ENCODE measurements at regions not wholly inside any gene's neighbourhood (a gene's known extent, or its start where the extent isn't known, plus 50 kb on each side); places are given as distances from the start of the nearest gene placed in this dataset.

- Histone ChIP-seq H3K79me2 (ENCODE audit: control insufficient read depth, insufficient read depth, low read length) (no peaks in the 10 kb centered on the region), H3K36me3 (ENCODE audit: control insufficient read depth, insufficient read depth, low read length) (no peaks in the 10 kb centered on the region), H3K4me1 (ENCODE audit: control insufficient read depth, extremely low read depth, insufficient read depth, low read length) (no peaks in the 10 kb centered on the region), H3K27ac (ENCODE audit: insufficient read depth, low read length) (no peak overlapping the region), H4K20me1 (ENCODE audit: control insufficient read depth, extremely low read depth, insufficient read depth, low read length) (no peaks in the 10 kb centered on the region), H3K9me3 (ENCODE audit: control insufficient read depth, insufficient read depth, low read depth, low read length) (no peaks in the 10 kb centered on the region), H2AFZ (ENCODE audit: low read length) (no peak overlapping the region), H3K27me3 (ENCODE audit: control insufficient read depth, insufficient read depth, low read length) (no peaks in the 10 kb centered on the region), H3K4me2 (ENCODE audit: extremely low read depth, insufficient read depth, low read length) (no peak overlapping the region), H3K9ac (ENCODE audit: insufficient read depth, low read length) (no peak overlapping the region), H3K4me3 (replicated peaks in 1 of 4; ENCODE audit: control extremely low read depth in 1 of 4, insufficient read depth in 1 of 4, low read depth in 3 of 4, low read length in 4 of 4) (no peak overlapping the region)
- no peak for DNase-seq (ENCODE audit: low read depth in 2 of 2)
- TF ChIP-seq, protein P1, sequence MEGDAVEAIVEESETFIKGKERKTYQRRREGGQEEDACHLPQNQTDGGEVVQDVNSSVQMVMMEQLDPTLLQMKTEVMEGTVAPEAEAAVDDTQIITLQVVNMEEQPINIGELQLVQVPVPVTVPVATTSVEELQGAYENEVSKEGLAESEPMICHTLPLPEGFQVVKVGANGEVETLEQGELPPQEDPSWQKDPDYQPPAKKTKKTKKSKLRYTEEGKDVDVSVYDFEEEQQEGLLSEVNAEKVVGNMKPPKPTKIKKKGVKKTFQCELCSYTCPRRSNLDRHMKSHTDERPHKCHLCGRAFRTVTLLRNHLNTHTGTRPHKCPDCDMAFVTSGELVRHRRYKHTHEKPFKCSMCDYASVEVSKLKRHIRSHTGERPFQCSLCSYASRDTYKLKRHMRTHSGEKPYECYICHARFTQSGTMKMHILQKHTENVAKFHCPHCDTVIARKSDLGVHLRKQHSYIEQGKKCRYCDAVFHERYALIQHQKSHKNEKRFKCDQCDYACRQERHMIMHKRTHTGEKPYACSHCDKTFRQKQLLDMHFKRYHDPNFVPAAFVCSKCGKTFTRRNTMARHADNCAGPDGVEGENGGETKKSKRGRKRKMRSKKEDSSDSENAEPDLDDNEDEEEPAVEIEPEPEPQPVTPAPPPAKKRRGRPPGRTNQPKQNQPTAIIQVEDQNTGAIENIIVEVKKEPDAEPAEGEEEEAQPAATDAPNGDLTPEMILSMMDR (conservative IDR thresholded peaks at IDR 0.05 in 1 of 2, IDR thresholded peaks at IDR 0.05 in 1 of 2; ENCODE audit: low read depth in 1 of 2, low read length in 2 of 2), result no peak
- TF ChIP-seq EZH2 (IDR thresholded peaks at IDR 0.05; ENCODE audit: low read length, missing control alignments), result no peak
Measured at GRCh38 chr13:21767032-21767431, 96.2 kb downstream of the FGF9 start.

GRCh38 chr13:21771075-21771474 lies 100.2 kb downstream of the FGF9 start:
- Histone ChIP-seq H4K20me1 (ENCODE audit: control insufficient read depth, extremely low read depth, insufficient read depth, low read length) (no peaks in the 10 kb centered on the region), H3K4me3 (replicated peaks in 1 of 4; ENCODE audit: control extremely low read depth in 1 of 4, insufficient read depth in 1 of 4, low read depth in 3 of 4, low read length in 4 of 4) (no peak overlapping the region), H2AFZ (ENCODE audit: low read length) (no peak overlapping the region), H3K9ac (ENCODE audit: insufficient read depth, low read length) (no peak overlapping the region), H3K36me3 (ENCODE audit: control insufficient read depth, insufficient read depth, low read length) (no peaks in the 10 kb centered on the region), H3K9me3 (ENCODE audit: control insufficient read depth, insufficient read depth, low read depth, low read length) (no peaks in the 10 kb centered on the region), H3K4me2 (ENCODE audit: extremely low read depth, insufficient read depth, low read length) (no peak overlapping the region), H3K79me2 (ENCODE audit: control insufficient read depth, insufficient read depth, low read length) (no peaks in the 10 kb centered on the region), H3K4me1 (ENCODE audit: control insufficient read depth, extremely low read depth, insufficient read depth, low read length) (no peaks in the 10 kb centered on the region), H3K27me3 (ENCODE audit: control insufficient read depth, insufficient read depth, low read length) (no peaks in the 10 kb centered on the region), H3K27ac (ENCODE audit: insufficient read depth, low read length) (no peak overlapping the region)
- no peak for DNase-seq (ENCODE audit: low read depth in 2 of 2)
- TF ChIP-seq, protein P1 (conservative IDR thresholded peaks at IDR 0.05 in 1 of 2, IDR thresholded peaks at IDR 0.05 in 1 of 2; ENCODE audit: low read depth in 1 of 2, low read length in 2 of 2), result no peak
- TF ChIP-seq EZH2 (IDR thresholded peaks at IDR 0.05; ENCODE audit: low read length, missing control alignments), result no peak

- Histone ChIP-seq H3K4me2 (ENCODE audit: extremely low read depth, insufficient read depth, low read length) (no peak overlapping the region), H3K27me3 (ENCODE audit: control insufficient read depth, insufficient read depth, low read length) (no peaks in the 10 kb centered on the region), H3K4me3 (replicated peaks in 1 of 4; ENCODE audit: control extremely low read depth in 1 of 4, insufficient read depth in 1 of 4, low read depth in 3 of 4, low read length in 4 of 4) (no peak overlapping the region)
Measured at GRCh38 chr13:21777166-21777565, 106.3 kb downstream of the FGF9 start.

More at GRCh38 chr13:21777166-21777565, 106.3 kb downstream of the FGF9 start:
- DNase-seq (ENCODE audit: low read depth in 2 of 2), result no peak
- Histone ChIP-seq H3K9ac (ENCODE audit: insufficient read depth, low read length) (no peak overlapping the region), H3K27ac (ENCODE audit: insufficient read depth, low read length) (no peak overlapping the region), H4K20me1 (ENCODE audit: control insufficient read depth, extremely low read depth, insufficient read depth, low read length) (no peaks in the 10 kb centered on the region), H3K4me1 (ENCODE audit: control insufficient read depth, extremely low read depth, insufficient read depth, low read length) (no peaks in the 10 kb centered on the region), H3K79me2 (ENCODE audit: control insufficient read depth, insufficient read depth, low read length) (no peaks in the 10 kb centered on the region), H2AFZ (ENCODE audit: low read length) (no peak overlapping the region), H3K36me3 (ENCODE audit: control insufficient read depth, insufficient read depth, low read length) (no peaks in the 10 kb centered on the region), H3K9me3 (ENCODE audit: control insufficient read depth, insufficient read depth, low read depth, low read length) (no peaks in the 10 kb centered on the region)
- no peak for TF ChIP-seq EZH2 (IDR thresholded peaks at IDR 0.05; ENCODE audit: low read length, missing control alignments)
